GM23338 (cell line): ENCODE measurements at regions not wholly inside any gene's neighbourhood (a gene's known extent, or its start where the extent isn't known, plus 50 kb on each side); places are given as distances from the start of the nearest gene placed in this dataset.

Source experiments
- ATAC-seq: fragments of 200-7000 bp; cut with Tn5 transposase; 3 replicates; pipeline ENCODE4 v1.9.1; 2020
- DNase-seq: peaks from one replicate; pipeline ENCODE4 v3.0.0-alpha.2; 2015; ENCODE audit warnings: low spot score
- H2AFZ ChIP-seq: fragments of 200-600 bp; sonication (generic); 2 replicates; pipeline ENCODE4 v1.8.0; 2016; ENCODE audit warnings: antibody characterized with exemption, mild to moderate bottlenecking, moderate library complexity
- H3F3A ChIP-seq: fragments of 200-600 bp; sonication (generic); replicated peaks from 2 replicates; pipeline ENCODE4 v1.8.0; 2017; ENCODE audit warnings: antibody characterized with exemption, mixed run types, low read depth
- H3K27ac ChIP-seq: fragments of 200-600 bp; sonication (generic); 2 replicates; pipeline ENCODE4 v1.6.1; 2016; ENCODE audit warnings: low read depth
- H3K27me3 ChIP-seq: fragments of 200-600 bp; sonication (generic); 2 replicates; pipeline ENCODE4 v1.8.0; 2016; ENCODE audit warnings: mild to moderate bottlenecking, mixed run types, moderate library complexity; ENCODE audit not compliant: insufficient read depth
- H3K36me3 ChIP-seq: fragments of 200-600 bp; sonication (generic); 2 replicates; pipeline ENCODE4 v1.8.0; 2016; ENCODE audit warnings: mild to moderate bottlenecking; ENCODE audit not compliant: insufficient read depth
- H3K4me1 ChIP-seq: fragments of 200-600 bp; sonication (generic); 2 replicates; pipeline ENCODE4 v1.8.0; 2016; ENCODE audit warnings: mild to moderate bottlenecking, moderate library complexity; ENCODE audit not compliant: insufficient read depth
- H3K4me2 ChIP-seq: fragments of 200-600 bp; sonication (generic); 2 replicates; pipeline ENCODE4 v1.7.1; 2017; ENCODE audit warnings: mixed run types
- H3K4me3 ChIP-seq: fragments of 200-600 bp; sonication (generic); 2 replicates; pipeline ENCODE4 v1.6.1; 2016; ENCODE audit warnings: mixed run types
- H3K79me2 ChIP-seq: fragments of 200-600 bp; sonication (generic); replicated peaks from 2 replicates; pipeline ENCODE4 v1.8.0; 2017; ENCODE audit warnings: mild to moderate bottlenecking; ENCODE audit not compliant: insufficient read depth
- H3K9me2 ChIP-seq: fragments of 200-600 bp; sonication (generic); 2 replicates; pipeline ENCODE4 v1.8.0; 2017; ENCODE audit not compliant: insufficient read depth
- H4K20me1 ChIP-seq: fragments of 200-600 bp; sonication (generic); replicated peaks from 2 replicates; pipeline ENCODE4 v1.8.0; 2017; ENCODE audit warnings: mild to moderate bottlenecking; ENCODE audit not compliant: insufficient read depth
- H3K27ac Mint-ChIP-seq: 2 replicates; pipeline ENCODE4 v1.8.0; 2020; ENCODE audit warnings: inconsistent platforms, mild to moderate bottlenecking, moderate library complexity, mixed read lengths
- H3K27me3 Mint-ChIP-seq: 3 replicates; pipeline ENCODE4 v1.8.0; 2022; ENCODE audit warnings: low read depth, mild to moderate bottlenecking, moderate library complexity, mixed read lengths, inconsistent platforms; ENCODE audit not compliant: insufficient read depth, poor library complexity
- H3K36me3 Mint-ChIP-seq: 3 replicates; pipeline ENCODE4 v1.8.0; 2021; ENCODE audit warnings: low read depth, mild to moderate bottlenecking, inconsistent platforms, moderate library complexity, mixed read lengths
- H3K4me1 Mint-ChIP-seq: 3 replicates; pipeline ENCODE4 v1.8.0; 2020; ENCODE audit warnings: mild to moderate bottlenecking, inconsistent platforms, mixed read lengths
- H3K4me3 Mint-ChIP-seq: 3 replicates; pipeline ENCODE4 v1.8.0; 2021; ENCODE audit warnings: moderate library complexity, mild to moderate bottlenecking, inconsistent platforms, mixed read lengths
- H3K9me3 Mint-ChIP-seq: 3 replicates; pipeline ENCODE4 v1.8.0; 2020; ENCODE audit warnings: moderate library complexity, mild to moderate bottlenecking, inconsistent platforms, mixed read lengths
- CREB1 ChIP-seq: fragments of 250-450 bp; sonication (Bioruptor Pico); IDR thresholded peaks from 2 replicates; pipeline ENCODE4 v1.5.0; 2020; ENCODE audit warnings: low read depth, mild to moderate bottlenecking, moderate library complexity
- EZH2phosphoT487 ChIP-seq: fragments of 200-600 bp; sonication (generic); IDR thresholded peaks from one replicate; pipeline ENCODE4 v1.8.1; 2018; ENCODE audit warnings: antibody characterized with exemption; ENCODE audit not compliant: unreplicated experiment
- JUNB ChIP-seq: IDR thresholded peaks from one replicate; pipeline ENCODE4 v1.6.1; 2016; ENCODE audit warnings: antibody characterized with exemption; ENCODE audit not compliant: unreplicated experiment
- NANOG ChIP-seq: IDR thresholded peaks from 2 replicates; pipeline ENCODE4 v1.6.1; 2016; ENCODE audit warnings: antibody characterized with exemption, borderline replicate concordance
- POLR2AphosphoS5 ChIP-seq: IDR thresholded peaks from 2 replicates; pipeline ENCODE4 v1.6.1; 2016; ENCODE audit warnings: antibody characterized with exemption, low read depth
- STAT1 ChIP-seq: IDR thresholded peaks from one replicate; pipeline ENCODE4 v1.6.1; 2016; ENCODE audit warnings: antibody characterized with exemption; ENCODE audit not compliant: unreplicated experiment
- ZNF114 ChIP-seq: fragments of 250-450 bp; sonication (Bioruptor Pico); IDR thresholded peaks from 2 replicates; pipeline ENCODE4 v1.5.0; 2020; ENCODE audit warnings: mild to moderate bottlenecking, moderate library complexity
- ZNF331 ChIP-seq: fragments of 250-450 bp; sonication (Bioruptor Pico); IDR thresholded peaks from 2 replicates; pipeline ENCODE4 v1.5.0; 2020; ENCODE audit warnings: low read depth, mild to moderate bottlenecking, moderate library complexity
- TF ChIP-seq, protein P1 (sequence below), 2 experiments: fragments of 200-600 bp in 1 of 2; sonication (generic) in 1 of 2; conservative IDR thresholded peaks; 2 replicates each; pipeline versions ENCODE4 v1.5.1 to v1.6.1; 2016 to 2017; ENCODE audit warnings: antibody characterized with exemption in 2 of 2, low read depth in 2 of 2, mild to moderate bottlenecking in 2 of 2, moderate library complexity in 1 of 2
- TF ChIP-seq, protein P2 (sequence below): IDR thresholded peaks from 2 replicates; pipeline ENCODE4 v1.6.1; 2016; ENCODE audit warnings: antibody characterized with exemption
- TF ChIP-seq, protein P3 (sequence below): fragments of 250-450 bp; sonication (Bioruptor Pico); IDR thresholded peaks from 2 replicates; pipeline ENCODE4 v1.5.0; 2020; ENCODE audit warnings: mild to moderate bottlenecking, moderate library complexity

DNA sequence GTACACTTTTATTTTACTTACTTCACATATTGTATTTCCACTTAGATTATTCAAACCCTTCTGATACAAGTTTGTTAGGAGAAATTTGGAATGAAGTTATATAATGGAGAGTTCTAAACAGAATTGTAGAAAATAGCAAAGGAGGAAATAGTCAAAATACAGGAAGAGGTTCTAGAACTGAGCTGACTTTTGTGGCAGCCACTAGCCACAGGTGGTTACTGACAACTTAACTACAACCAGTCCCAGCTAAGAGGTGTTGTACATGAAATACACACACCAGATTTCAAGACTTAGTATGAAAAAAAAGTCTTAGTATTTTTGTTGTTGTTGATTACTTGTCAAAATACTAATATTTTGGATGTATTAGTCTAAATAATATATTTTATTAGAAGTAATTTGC is 727.4 kb upstream of the CITED2 start:
- no peaks in the 10 kb centered on the region for H3K9me2 ChIP-seq
- H4K20me1 ChIP-seq, result no peaks in the 10 kb centered on the region
- H3K4me3 Mint-ChIP-seq, result no peak overlapping the region
- peaks cover 1% of the 10 kb centered on the region for H3K27me3 Mint-ChIP-seq
- H3F3A ChIP-seq, result no peaks in the 10 kb centered on the region
- H3K4me1 Mint-ChIP-seq, result peaks cover 15% of the 10 kb centered on the region; the same call in 2 of the 3 replicates
- no peak overlapping the region for H3K27ac ChIP-seq
- ATAC-seq, result no peak
- no peak overlapping the region for H2AFZ ChIP-seq
- no peak for DNase-seq
- no peak overlapping the region for H3K4me2 ChIP-seq
- H3K36me3 Mint-ChIP-seq, result no peaks in the 10 kb centered on the region
- H3K27me3 ChIP-seq, result no peaks in the 10 kb centered on the region
- H3K36me3 ChIP-seq, result no peaks in the 10 kb centered on the region
- no peaks in the 10 kb centered on the region; the same call in 2 of the 3 replicates for H3K9me3 Mint-ChIP-seq
- no peaks in the 10 kb centered on the region for H3K79me2 ChIP-seq
- TF ChIP-seq JUNB, result no peak
- no peak for TF ChIP-seq NANOG
- no peak for TF ChIP-seq CREB1 (CRISPR knock-in tag)
- H3K4me1 ChIP-seq, result peaks cover 16% of the 10 kb centered on the region
- no peak overlapping the region for H3K27ac Mint-ChIP-seq
- H3K4me3 ChIP-seq, result no peak overlapping the region

DNA sequence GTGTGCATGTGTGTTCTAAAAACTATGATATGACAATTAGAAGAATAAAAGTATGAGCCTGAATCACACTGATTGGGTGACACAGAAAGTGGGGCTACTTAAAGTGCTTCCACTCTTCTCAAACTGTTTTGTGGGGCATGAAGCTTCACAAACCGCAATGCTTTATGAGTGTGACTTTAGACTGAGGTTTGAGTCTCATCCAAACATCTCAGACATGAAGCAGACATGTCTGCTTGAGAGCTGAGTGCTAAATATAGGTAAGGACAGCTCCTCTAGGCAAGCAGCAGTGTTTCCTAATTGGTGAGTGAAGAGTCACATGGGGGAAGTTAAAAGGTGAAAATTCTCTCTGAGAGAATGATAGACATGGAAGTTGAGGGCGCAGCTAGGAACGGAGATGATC is 726.9 kb upstream of the CITED2 start:
- H3K79me2 ChIP-seq, result no peaks in the 10 kb centered on the region
- H3K4me3 Mint-ChIP-seq, result no peak overlapping the region
- peaks cover 15% of the 10 kb centered on the region; the same call in 2 of the 3 replicates for H3K4me1 Mint-ChIP-seq
- ATAC-seq, result no peak
- no peaks in the 10 kb centered on the region for H3K36me3 ChIP-seq
- no peak overlapping the region for H3K4me2 ChIP-seq
- no peak overlapping the region for H3K27ac Mint-ChIP-seq
- no peak overlapping the region for H3K4me3 ChIP-seq
- no peaks in the 10 kb centered on the region for H3K36me3 Mint-ChIP-seq
- peak overlapping the region; percentile 64; the same call in 1 of the 2 replicates for H2AFZ ChIP-seq
- no peak for DNase-seq
- H3K9me2 ChIP-seq, result no peaks in the 10 kb centered on the region
- H3K9me3 Mint-ChIP-seq, result no peaks in the 10 kb centered on the region; the same call in 2 of the 3 replicates
- H3K27me3 ChIP-seq, result no peaks in the 10 kb centered on the region
- no peaks in the 10 kb centered on the region for H4K20me1 ChIP-seq
- peaks cover 1% of the 10 kb centered on the region for H3K27me3 Mint-ChIP-seq
- no peaks in the 10 kb centered on the region for H3F3A ChIP-seq
- H3K27ac ChIP-seq, result no peak overlapping the region
- H3K4me1 ChIP-seq, result peaks cover 16% of the 10 kb centered on the region
- TF ChIP-seq STAT1 (no peak), CREB1 (CRISPR knock-in tag) (no peak), POLR2AphosphoS5 (no peak), ZNF331 (CRISPR knock-in tag) (no peak), EZH2phosphoT487 (no peak), NANOG (no peak), ZNF114 (CRISPR knock-in tag) (no peak), JUNB (no peak)
- TF ChIP-seq, protein P1, sequence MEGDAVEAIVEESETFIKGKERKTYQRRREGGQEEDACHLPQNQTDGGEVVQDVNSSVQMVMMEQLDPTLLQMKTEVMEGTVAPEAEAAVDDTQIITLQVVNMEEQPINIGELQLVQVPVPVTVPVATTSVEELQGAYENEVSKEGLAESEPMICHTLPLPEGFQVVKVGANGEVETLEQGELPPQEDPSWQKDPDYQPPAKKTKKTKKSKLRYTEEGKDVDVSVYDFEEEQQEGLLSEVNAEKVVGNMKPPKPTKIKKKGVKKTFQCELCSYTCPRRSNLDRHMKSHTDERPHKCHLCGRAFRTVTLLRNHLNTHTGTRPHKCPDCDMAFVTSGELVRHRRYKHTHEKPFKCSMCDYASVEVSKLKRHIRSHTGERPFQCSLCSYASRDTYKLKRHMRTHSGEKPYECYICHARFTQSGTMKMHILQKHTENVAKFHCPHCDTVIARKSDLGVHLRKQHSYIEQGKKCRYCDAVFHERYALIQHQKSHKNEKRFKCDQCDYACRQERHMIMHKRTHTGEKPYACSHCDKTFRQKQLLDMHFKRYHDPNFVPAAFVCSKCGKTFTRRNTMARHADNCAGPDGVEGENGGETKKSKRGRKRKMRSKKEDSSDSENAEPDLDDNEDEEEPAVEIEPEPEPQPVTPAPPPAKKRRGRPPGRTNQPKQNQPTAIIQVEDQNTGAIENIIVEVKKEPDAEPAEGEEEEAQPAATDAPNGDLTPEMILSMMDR (conservative IDR thresholded peaks at IDR 0.05; ENCODE audit: low read depth in 2 of 2), result no peak
- TF ChIP-seq, protein P2, sequence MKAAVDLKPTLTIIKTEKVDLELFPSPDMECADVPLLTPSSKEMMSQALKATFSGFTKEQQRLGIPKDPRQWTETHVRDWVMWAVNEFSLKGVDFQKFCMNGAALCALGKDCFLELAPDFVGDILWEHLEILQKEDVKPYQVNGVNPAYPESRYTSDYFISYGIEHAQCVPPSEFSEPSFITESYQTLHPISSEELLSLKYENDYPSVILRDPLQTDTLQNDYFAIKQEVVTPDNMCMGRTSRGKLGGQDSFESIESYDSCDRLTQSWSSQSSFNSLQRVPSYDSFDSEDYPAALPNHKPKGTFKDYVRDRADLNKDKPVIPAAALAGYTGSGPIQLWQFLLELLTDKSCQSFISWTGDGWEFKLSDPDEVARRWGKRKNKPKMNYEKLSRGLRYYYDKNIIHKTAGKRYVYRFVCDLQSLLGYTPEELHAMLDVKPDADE, result no peak
- TF ChIP-seq, protein P3, sequence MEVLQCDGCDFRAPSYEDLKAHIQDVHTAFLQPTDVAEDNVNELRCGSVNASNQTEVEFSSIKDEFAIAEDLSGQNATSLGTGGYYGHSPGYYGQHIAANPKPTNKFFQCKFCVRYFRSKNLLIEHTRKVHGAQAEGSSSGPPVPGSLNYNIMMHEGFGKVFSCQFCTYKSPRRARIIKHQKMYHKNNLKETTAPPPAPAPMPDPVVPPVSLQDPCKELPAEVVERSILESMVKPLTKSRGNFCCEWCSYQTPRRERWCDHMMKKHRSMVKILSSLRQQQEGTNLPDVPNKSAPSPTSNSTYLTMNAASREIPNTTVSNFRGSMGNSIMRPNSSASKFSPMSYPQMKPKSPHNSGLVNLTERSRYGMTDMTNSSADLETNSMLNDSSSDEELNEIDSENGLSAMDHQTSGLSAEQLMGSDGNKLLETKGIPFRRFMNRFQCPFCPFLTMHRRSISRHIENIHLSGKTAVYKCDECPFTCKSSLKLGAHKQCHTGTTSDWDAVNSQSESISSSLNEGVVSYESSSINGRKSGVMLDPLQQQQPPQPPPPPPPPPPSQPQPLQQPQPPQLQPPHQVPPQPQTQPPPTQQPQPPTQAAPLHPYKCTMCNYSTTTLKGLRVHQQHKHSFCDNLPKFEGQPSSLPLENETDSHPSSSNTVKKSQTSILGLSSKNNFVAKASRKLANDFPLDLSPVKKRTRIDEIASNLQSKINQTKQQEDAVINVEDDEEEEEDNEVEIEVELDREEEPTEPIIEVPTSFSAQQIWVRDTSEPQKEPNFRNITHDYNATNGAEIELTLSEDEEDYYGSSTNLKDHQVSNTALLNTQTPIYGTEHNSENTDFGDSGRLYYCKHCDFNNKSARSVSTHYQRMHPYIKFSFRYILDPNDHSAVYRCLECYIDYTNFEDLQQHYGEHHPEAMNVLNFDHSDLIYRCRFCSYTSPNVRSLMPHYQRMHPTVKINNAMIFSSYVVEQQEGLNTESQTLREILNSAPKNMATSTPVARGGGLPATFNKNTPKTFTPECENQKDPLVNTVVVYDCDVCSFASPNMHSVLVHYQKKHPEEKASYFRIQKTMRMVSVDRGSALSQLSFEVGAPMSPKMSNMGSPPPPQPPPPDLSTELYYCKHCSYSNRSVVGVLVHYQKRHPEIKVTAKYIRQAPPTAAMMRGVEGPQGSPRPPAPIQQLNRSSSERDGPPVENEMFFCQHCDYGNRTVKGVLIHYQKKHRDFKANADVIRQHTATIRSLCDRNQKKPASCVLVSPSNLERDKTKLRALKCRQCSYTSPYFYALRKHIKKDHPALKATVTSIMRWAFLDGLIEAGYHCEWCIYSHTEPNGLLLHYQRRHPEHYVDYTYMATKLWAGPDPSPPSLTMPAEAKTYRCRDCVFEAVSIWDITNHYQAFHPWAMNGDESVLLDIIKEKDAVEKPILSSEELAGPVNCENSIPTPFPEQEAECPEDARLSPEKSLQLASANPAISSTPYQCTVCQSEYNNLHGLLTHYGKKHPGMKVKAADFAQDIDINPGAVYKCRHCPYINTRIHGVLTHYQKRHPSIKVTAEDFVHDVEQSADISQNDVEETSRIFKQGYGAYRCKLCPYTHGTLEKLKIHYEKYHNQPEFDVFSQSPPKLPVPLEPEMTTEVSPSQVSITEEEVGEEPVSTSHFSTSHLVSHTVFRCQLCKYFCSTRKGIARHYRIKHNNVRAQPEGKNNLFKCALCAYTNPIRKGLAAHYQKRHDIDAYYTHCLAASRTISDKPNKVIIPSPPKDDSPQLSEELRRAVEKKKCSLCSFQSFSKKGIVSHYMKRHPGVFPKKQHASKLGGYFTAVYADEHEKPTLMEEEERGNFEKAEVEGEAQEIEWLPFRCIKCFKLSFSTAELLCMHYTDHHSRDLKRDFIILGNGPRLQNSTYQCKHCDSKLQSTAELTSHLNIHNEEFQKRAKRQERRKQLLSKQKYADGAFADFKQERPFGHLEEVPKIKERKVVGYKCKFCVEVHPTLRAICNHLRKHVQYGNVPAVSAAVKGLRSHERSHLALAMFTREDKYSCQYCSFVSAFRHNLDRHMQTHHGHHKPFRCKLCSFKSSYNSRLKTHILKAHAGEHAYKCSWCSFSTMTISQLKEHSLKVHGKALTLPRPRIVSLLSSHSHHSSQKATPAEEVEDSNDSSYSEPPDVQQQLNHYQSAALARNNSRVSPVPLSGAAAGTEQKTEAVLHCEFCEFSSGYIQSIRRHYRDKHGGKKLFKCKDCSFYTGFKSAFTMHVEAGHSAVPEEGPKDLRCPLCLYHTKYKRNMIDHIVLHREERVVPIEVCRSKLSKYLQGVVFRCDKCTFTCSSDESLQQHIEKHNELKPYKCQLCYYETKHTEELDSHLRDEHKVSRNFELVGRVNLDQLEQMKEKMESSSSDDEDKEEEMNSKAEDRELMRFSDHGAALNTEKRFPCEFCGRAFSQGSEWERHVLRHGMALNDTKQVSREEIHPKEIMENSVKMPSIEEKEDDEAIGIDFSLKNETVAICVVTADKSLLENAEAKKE (CRISPR knock-in tag), result no peak
